H1 (cell line): ENCODE measurements at regions not wholly inside any gene's neighbourhood (a gene's known extent, or its start where the extent isn't known, plus 50 kb on each side); places are given as distances from the start of the nearest gene placed in this dataset.

Source experiments
- CTCF ChIA-PET: fragments of 300-600 bp; sonication (Branson Sonifier 250); formaldehyde crosslinking; loops from one replicate; lab custom pipeline; 2021; ENCODE audit not compliant: partially characterized antibody; lab: Charles Lee
- POLR2A ChIA-PET: fragments of 300-600 bp; sonication (Branson Sonifier 250); formaldehyde crosslinking; loops from one replicate; lab custom pipeline; 2021; ENCODE audit warnings: inconsistent platforms; ENCODE audit not compliant: partially characterized antibody; lab: Charles Lee
- DNase-seq, 2 experiments: peaks; one replicate each; pipeline versions ENCODE4 v3.0.0 to v3.0.0-alpha.2; 2010 to 2022; ENCODE audit warnings: low spot score in 2 of 2, low read depth in 1 of 2, mixed read lengths in 1 of 2
- FAIRE-seq: peaks from 2 replicates; lab custom pipeline; 2011; peaks lifted over from hg19 to GRCh38; lab: Jason Lieb, UNC
- H2AFZ ChIP-seq: 2 replicates; pipeline ENCODE4 v1.8.1; 2012; ENCODE audit warnings: low read length, inconsistent platforms
- H2AK5ac ChIP-seq: 2 replicates; pipeline ENCODE4 v1.6.1; 2013; ENCODE audit warnings: low read depth, low read length
- H2BK120ac ChIP-seq: replicated peaks from 2 replicates; pipeline ENCODE3; 2013; ENCODE audit warnings: low read depth, low read length, inconsistent platforms
- H2BK12ac ChIP-seq: 2 replicates; pipeline ENCODE4 v1.6.1; 2013; ENCODE audit warnings: low read depth, low read length
- H2BK15ac ChIP-seq: 2 replicates; pipeline ENCODE4 v1.6.1; 2013; ENCODE audit warnings: low read length
- H2BK20ac ChIP-seq: 2 replicates; pipeline ENCODE4 v1.6.1; 2013; ENCODE audit warnings: low read length
- H2BK5ac ChIP-seq: 2 replicates; pipeline ENCODE4 v1.6.1; 2013; ENCODE audit warnings: low read depth, low read length
- H3K14ac ChIP-seq: 2 replicates; pipeline ENCODE4 v1.6.1; 2013; ENCODE audit warnings: inconsistent platforms; ENCODE audit not compliant: insufficient read length
- H3K18ac ChIP-seq: 2 replicates; pipeline ENCODE4 v1.6.1; 2013; ENCODE audit warnings: low read length; ENCODE audit errors: extremely low read depth
- H3K23ac ChIP-seq: 2 replicates; pipeline ENCODE4 v1.6.1; 2013; ENCODE audit warnings: inconsistent platforms; ENCODE audit not compliant: insufficient read length
- H3K23me2 ChIP-seq: 2 replicates; pipeline ENCODE4 v1.6.1; 2013; ENCODE audit warnings: low read depth, low read length
- H3K27ac ChIP-seq: 2 replicates; pipeline ENCODE4 v1.6.1; 2011; ENCODE audit warnings: low read depth, low read length, inconsistent platforms
- H3K27me3 ChIP-seq, 4 experiments: replicated peaks in 1 of 4; 1 replicate in 1 of 4; 2 replicates in 3 of 4; pipeline versions ENCODE4 v1.6.1 to v1.8.1; 2011 to 2013; ENCODE audit warnings: low read length in 3 of 4, mild to moderate bottlenecking in 3 of 4, inconsistent platforms in 2 of 4, mixed read lengths in 2 of 4, moderate library complexity in 1 of 4; ENCODE audit not compliant: control insufficient read depth in 3 of 4, insufficient read depth in 3 of 4; ENCODE audit errors: extremely low read depth in 1 of 4
- H3K36me3 ChIP-seq, 4 experiments: 2 replicates each; pipeline versions ENCODE4 v1.6.1 to v1.8.1; 2011 to 2013; ENCODE audit warnings: mild to moderate bottlenecking in 4 of 4, low read length in 3 of 4, moderate library complexity in 2 of 4, control low read depth in 1 of 4, inconsistent platforms in 1 of 4; ENCODE audit not compliant: insufficient read depth in 4 of 4, control insufficient read depth in 2 of 4
- H3K4ac ChIP-seq: replicated peaks from 2 replicates; pipeline ENCODE3; 2013; ENCODE audit warnings: low read length, low read depth, mixed read lengths, inconsistent platforms; ENCODE audit not compliant: insufficient read length
- H3K4me1 ChIP-seq, 4 experiments: replicated peaks in 1 of 4; 1 replicate in 1 of 4; 2 replicates in 3 of 4; pipeline versions ENCODE4 v1.6.1 to v1.8.1; 2011 to 2013; ENCODE audit warnings: low read length in 3 of 4, inconsistent platforms in 2 of 4, mixed read lengths in 1 of 4; ENCODE audit not compliant: insufficient read depth in 4 of 4, control insufficient read depth in 3 of 4
- H3K4me2 ChIP-seq, 2 experiments: 2 replicates each; pipeline versions ENCODE4 v1.6.1 to v1.8.1; 2011 to 2013; ENCODE audit warnings: low read depth in 2 of 2, low read length in 2 of 2, control low read depth in 1 of 2, inconsistent platforms in 1 of 2, mild to moderate bottlenecking in 1 of 2; ENCODE audit not compliant: insufficient read depth in 1 of 2
- H3K4me3 ChIP-seq, 4 experiments: fragments of 200-600, 300-600 bp in 1 of 4; sonication (generic), shearing (Covaris generic), sonication (Bioruptor Twin) in 1 of 4; 2 replicates each; pipeline versions ENCODE4 v1.5.1 to v1.8.1; 2011 to 2016; ENCODE audit warnings: low read length in 4 of 4, low read depth in 3 of 4, control low read depth in 2 of 4, inconsistent platforms in 2 of 4, mild to moderate bottlenecking in 2 of 4, mixed read lengths in 1 of 4, moderate library complexity in 1 of 4; ENCODE audit not compliant: insufficient read depth in 2 of 4; ENCODE audit errors: extremely low read depth in 1 of 4
- H3K56ac ChIP-seq: replicated peaks from 2 replicates; pipeline ENCODE3; 2013; ENCODE audit warnings: low read depth, mild to moderate bottlenecking, mixed read lengths, low read length, inconsistent platforms; ENCODE audit not compliant: insufficient read length
- H3K79me1 ChIP-seq: 2 replicates; pipeline ENCODE4 v1.6.1; 2013; ENCODE audit warnings: low read depth, low read length, control low read depth
- H3K79me2 ChIP-seq, 2 experiments: 2 replicates each; pipeline versions ENCODE4 v1.6.1 to v1.8.1; 2012 to 2013; ENCODE audit warnings: low read length in 2 of 2, mild to moderate bottlenecking in 2 of 2, inconsistent platforms in 1 of 2; ENCODE audit not compliant: insufficient read depth in 2 of 2, control insufficient read depth in 1 of 2
- H3K9ac ChIP-seq, 4 experiments: replicated peaks in 1 of 4; 1 replicate in 1 of 4; 2 replicates in 3 of 4; pipeline versions ENCODE4 v1.6.1 to v1.8.1; 2011 to 2013; ENCODE audit warnings: low read depth in 3 of 4, low read length in 3 of 4, control low read depth in 2 of 4, mild to moderate bottlenecking in 2 of 4, moderate library complexity in 2 of 4, inconsistent platforms in 1 of 4; ENCODE audit errors: extremely low read depth in 1 of 4
- H3K9me3 ChIP-seq, 2 experiments: 2 replicates each; pipeline versions ENCODE4 v1.6.1 to v1.8.1; 2012 to 2013; ENCODE audit warnings: mild to moderate bottlenecking in 2 of 2, moderate library complexity in 2 of 2, control low read depth in 1 of 2, inconsistent platforms in 1 of 2, low read depth in 1 of 2, low read length in 1 of 2, mixed read lengths in 1 of 2; ENCODE audit not compliant: insufficient read depth in 2 of 2
- H4K20me1 ChIP-seq, 2 experiments: replicated peaks in 1 of 2; 2 replicates each; pipeline versions ENCODE3 to v1.8.1; 2011 to 2013; ENCODE audit warnings: inconsistent platforms in 2 of 2, low read length in 2 of 2, mild to moderate bottlenecking in 1 of 2; ENCODE audit not compliant: insufficient read depth in 2 of 2, control insufficient read depth in 1 of 2
- H4K5ac ChIP-seq: 2 replicates; pipeline ENCODE4 v1.6.1; 2013; ENCODE audit warnings: low read length, low read depth, mixed read lengths, inconsistent platforms; ENCODE audit not compliant: insufficient read length
- H4K8ac ChIP-seq: 2 replicates; pipeline ENCODE4 v1.8.0; 2013; ENCODE audit warnings: mild to moderate bottlenecking, moderate library complexity, low read length, inconsistent platforms; ENCODE audit not compliant: insufficient read depth; ENCODE audit errors: extremely low read depth
- H4K91ac ChIP-seq: replicated peaks from 2 replicates; pipeline ENCODE3; 2013; ENCODE audit warnings: low read length, mixed read lengths, inconsistent platforms; ENCODE audit not compliant: insufficient read length
- BACH1 ChIP-seq: IDR thresholded peaks from 2 replicates; pipeline ENCODE4 v1.6.1; 2012; ENCODE audit warnings: low read length, improper control_type of control experiment
- BRCA1 ChIP-seq: IDR thresholded peaks from 2 replicates; pipeline ENCODE4 v1.6.1; 2012; ENCODE audit warnings: low read depth, low read length, improper control_type of control experiment
- CHD1 ChIP-seq: IDR thresholded peaks from 2 replicates; pipeline ENCODE4 v1.6.1; 2012; ENCODE audit warnings: low read depth, low read length, improper control_type of control experiment
- EZH2 ChIP-seq: fragments of 200-600 bp; sonication (generic); IDR thresholded peaks from 2 replicates; pipeline ENCODE4 v1.7.1; 2012; ENCODE audit warnings: low read depth, mild to moderate bottlenecking, moderate library complexity, low read length, inconsistent platforms; ENCODE audit not compliant: severe bottlenecking
- GTF2F1 ChIP-seq: IDR thresholded peaks from 2 replicates; pipeline ENCODE4 v1.6.1; 2012; ENCODE audit warnings: low read depth, low read length, improper control_type of control experiment, borderline replicate concordance
- JUND ChIP-seq: IDR thresholded peaks from 2 replicates; pipeline ENCODE4 v1.6.1; 2011; ENCODE audit warnings: mild to moderate bottlenecking, improper control_type of control experiment, low read length
- PHF8 ChIP-seq: fragments of 200-600 bp; sonication (generic); conservative IDR thresholded peaks from 2 replicates; pipeline ENCODE4 v1.7.1; 2012; ENCODE audit warnings: low read depth, mild to moderate bottlenecking, inconsistent platforms, low read length, moderate library complexity
- RBBP5 ChIP-seq: IDR thresholded peaks from 2 replicates; pipeline ENCODE4 v1.7.1; 2012; ENCODE audit warnings: low read depth, mild to moderate bottlenecking, inconsistent platforms, low read length, moderate library complexity, borderline replicate concordance
- RFX5 ChIP-seq: IDR thresholded peaks from 2 replicates; pipeline ENCODE4 v1.6.1; 2011; ENCODE audit warnings: low read depth, low read length, improper control_type of control experiment, borderline replicate concordance
- RNF2 ChIP-seq: fragments of 200-900, 300-1000 bp; sonication (generic); IDR thresholded peaks from 2 replicates; pipeline ENCODE4 v1.7.1; 2016; ENCODE audit warnings: borderline replicate concordance, low read depth, mild to moderate bottlenecking, antibody characterized with exemption, low read length; ENCODE audit not compliant: poor library complexity, severe bottlenecking; ENCODE audit errors: missing control alignments
- TBP ChIP-seq: IDR thresholded peaks from 2 replicates; pipeline ENCODE4 v1.6.1; 2011; ENCODE audit warnings: low read depth, low read length, improper control_type of control experiment
- TF ChIP-seq, protein P1 (sequence below): IDR thresholded peaks from 2 replicates; pipeline ENCODE4 v1.6.1; 2012; ENCODE audit warnings: inconsistent platforms
- TF ChIP-seq, protein P2 (sequence below): IDR thresholded peaks from 2 replicates; pipeline ENCODE4 v1.6.1; 2011; ENCODE audit warnings: low read length, improper control_type of control experiment

DNA sequence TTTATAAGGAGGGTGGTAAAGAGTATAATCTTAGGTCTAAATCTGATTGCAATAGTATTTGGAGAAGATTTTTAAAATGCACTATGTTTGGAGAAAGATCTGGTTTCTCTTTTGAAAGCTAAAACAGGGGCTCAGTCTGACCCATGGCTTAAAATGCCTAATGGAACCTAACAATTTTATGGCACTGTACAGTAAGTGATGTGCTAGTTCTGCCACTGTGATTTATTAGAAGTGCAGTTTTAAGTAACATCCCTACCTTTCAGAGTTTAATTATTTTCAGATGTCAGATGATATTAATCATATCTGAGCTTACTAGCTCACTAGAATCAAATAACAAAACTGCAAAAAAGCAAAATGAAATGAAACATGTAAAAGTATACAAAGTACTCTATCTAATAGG lies 514.7 kb upstream of the KCND2 start:
- no peak overlapping the region for H3K14ac ChIP-seq
- no peak overlapping the region for H3K27ac ChIP-seq
- POLR2A ChIA-PET = no interaction called here
- no peak overlapping the region for H2BK120ac ChIP-seq
- H3K4me2 ChIP-seq = no peak overlapping the region
- no peak for FAIRE-seq
- CTCF ChIA-PET = interaction anchor here (0.6 kb wide), 1 partner anchor 449 kb away, joined by 4 read pairs; no protein-coding TSS in a partner anchor
- no peaks in the 10 kb centered on the region for H3K79me2 ChIP-seq
- no peaks in the 10 kb centered on the region for H3K36me3 ChIP-seq
- peaks cover 0 to 5% (median 1%) of the 10 kb centered on the region in 4 experiments; a peak in 2 of 7 replicates for H3K4me1 ChIP-seq
- H3K4me3 ChIP-seq = no peak overlapping the region
- H2AFZ ChIP-seq = no peak overlapping the region
- no peak overlapping the region for H3K18ac ChIP-seq
- H2BK15ac ChIP-seq = no peak overlapping the region
- no peak overlapping the region for H2BK5ac ChIP-seq
- H2AK5ac ChIP-seq = no peak overlapping the region
- H3K79me1 ChIP-seq = no peaks in the 10 kb centered on the region
- H3K23me2 ChIP-seq = no peaks in the 10 kb centered on the region
- no peak for TF ChIP-seq EZH2
- no peak for TF ChIP-seq RFX5
- TF ChIP-seq, protein P1, sequence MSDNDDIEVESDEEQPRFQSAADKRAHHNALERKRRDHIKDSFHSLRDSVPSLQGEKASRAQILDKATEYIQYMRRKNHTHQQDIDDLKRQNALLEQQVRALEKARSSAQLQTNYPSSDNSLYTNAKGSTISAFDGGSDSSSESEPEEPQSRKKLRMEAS = no peak
- no peak for TF ChIP-seq CHD1
- no peak for TF ChIP-seq TBP
- no peak for TF ChIP-seq GTF2F1
- TF ChIP-seq BACH1 = no peak
- no peak for TF ChIP-seq RBBP5
- no peak for TF ChIP-seq PHF8
- TF ChIP-seq, protein P2, sequence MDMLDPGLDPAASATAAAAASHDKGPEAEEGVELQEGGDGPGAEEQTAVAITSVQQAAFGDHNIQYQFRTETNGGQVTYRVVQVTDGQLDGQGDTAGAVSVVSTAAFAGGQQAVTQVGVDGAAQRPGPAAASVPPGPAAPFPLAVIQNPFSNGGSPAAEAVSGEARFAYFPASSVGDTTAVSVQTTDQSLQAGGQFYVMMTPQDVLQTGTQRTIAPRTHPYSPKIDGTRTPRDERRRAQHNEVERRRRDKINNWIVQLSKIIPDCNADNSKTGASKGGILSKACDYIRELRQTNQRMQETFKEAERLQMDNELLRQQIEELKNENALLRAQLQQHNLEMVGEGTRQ = no peak
- TF ChIP-seq JUND = no peak
- TF ChIP-seq BRCA1 = no peak
- no peak for TF ChIP-seq RNF2
- no peak for DNase-seq
- H3K9ac ChIP-seq = no peak overlapping the region
- no peak overlapping the region for H3K56ac ChIP-seq
- no peaks in the 10 kb centered on the region for H3K9me3 ChIP-seq
- H4K8ac ChIP-seq = no peak overlapping the region
- no peak overlapping the region for H3K4ac ChIP-seq
- no peak overlapping the region for H2BK20ac ChIP-seq
- H4K5ac ChIP-seq = no peak overlapping the region
- no peaks in the 10 kb centered on the region for H4K20me1 ChIP-seq
- H3K23ac ChIP-seq = no peak overlapping the region
- H2BK12ac ChIP-seq = no peak overlapping the region
- no peak overlapping the region for H4K91ac ChIP-seq
- H3K27me3 ChIP-seq = peaks cover 0 to 1% (median 0%) of the 10 kb centered on the region in 4 experiments; a peak in 1 of 7 replicates
